Heart left ventricle (tissue), 13 donors: ENCODE measurements at regions not wholly inside any gene's neighbourhood (a gene's known extent, or its start where the extent isn't known, plus 50 kb on each side); places are given as distances from the start of the nearest gene placed in this dataset.

ENCODE experiments used
- POLR2A ChIP-seq, 2 donors: fragments of 450-650 bp; IDR thresholded peaks; one replicate each; pipeline ENCODE4 v1.6.1; 2017; ENCODE audit warnings: antibody characterized with exemption in 2 of 2, mild to moderate bottlenecking in 2 of 2, moderate library complexity in 2 of 2
- TF ChIP-seq, protein P1 (sequence below), 12 donors: fragments of 200-600 bp; sonication (generic) in 4 of 12; IDR thresholded peaks; one replicate each; pipeline versions ENCODE4 v1.5.0 to v1.8.0; 2018 to 2022; ENCODE audit warnings: antibody characterized with exemption in 12 of 12, mild to moderate bottlenecking in 5 of 12
- donor health status: ischemic (EF 13 %, LVEDD 7.1; RV severe dilation, severe dysfunction).
- donor health status: DM: no; HTN: yes; CAD: no.
- donor health status: DM: no; HTN: no; CAD: no.
- donor health status: ischemic (EF 25% LVEDD 6.9; RV normal size, moderate dysfunction).
- donor health status: ischemic (EF 25% LVEDD 5.7; RV mildly dilated, moderate dysfunction).
- donor health status: ischemic (EF 35%, LVEDD 5.7; RV mildly dilated, moderate dysfunction).
- donor health status: nonischemic (EF 11% LVEDD 7.7; RV severe dilation, severe dysfunction).
- donor health status: DM: yes; HTN: yes; CAD: no.
- donor health status: PGD.
- donor health status: ischemic (EF 29% LVEDD 5.4; RV normal size, mild dysfunction).
- donor health status: nonischemic (EF 23%, LVEDD 6.1; RV moderate dilation, normal function).

DNA sequence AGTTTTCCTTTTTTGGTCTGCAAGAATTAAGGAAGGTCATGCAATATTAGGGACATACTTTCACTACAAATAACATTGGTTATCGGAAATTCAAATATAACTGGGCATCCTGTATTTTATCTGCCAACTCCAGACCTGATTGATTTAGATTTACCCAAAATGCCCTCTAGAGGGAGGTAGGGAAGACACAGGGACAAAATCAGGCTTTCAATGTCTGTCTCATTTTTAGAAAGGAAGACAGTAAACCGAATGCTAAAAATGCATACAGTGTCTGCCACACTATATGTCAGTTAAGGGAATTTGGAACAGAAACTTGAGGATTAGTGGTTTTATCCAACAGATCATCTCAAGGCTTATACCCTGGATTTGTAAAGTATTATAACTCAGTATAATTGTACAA is 161.7 kb upstream of the SOX9 start:
- TF ChIP-seq, protein P1, sequence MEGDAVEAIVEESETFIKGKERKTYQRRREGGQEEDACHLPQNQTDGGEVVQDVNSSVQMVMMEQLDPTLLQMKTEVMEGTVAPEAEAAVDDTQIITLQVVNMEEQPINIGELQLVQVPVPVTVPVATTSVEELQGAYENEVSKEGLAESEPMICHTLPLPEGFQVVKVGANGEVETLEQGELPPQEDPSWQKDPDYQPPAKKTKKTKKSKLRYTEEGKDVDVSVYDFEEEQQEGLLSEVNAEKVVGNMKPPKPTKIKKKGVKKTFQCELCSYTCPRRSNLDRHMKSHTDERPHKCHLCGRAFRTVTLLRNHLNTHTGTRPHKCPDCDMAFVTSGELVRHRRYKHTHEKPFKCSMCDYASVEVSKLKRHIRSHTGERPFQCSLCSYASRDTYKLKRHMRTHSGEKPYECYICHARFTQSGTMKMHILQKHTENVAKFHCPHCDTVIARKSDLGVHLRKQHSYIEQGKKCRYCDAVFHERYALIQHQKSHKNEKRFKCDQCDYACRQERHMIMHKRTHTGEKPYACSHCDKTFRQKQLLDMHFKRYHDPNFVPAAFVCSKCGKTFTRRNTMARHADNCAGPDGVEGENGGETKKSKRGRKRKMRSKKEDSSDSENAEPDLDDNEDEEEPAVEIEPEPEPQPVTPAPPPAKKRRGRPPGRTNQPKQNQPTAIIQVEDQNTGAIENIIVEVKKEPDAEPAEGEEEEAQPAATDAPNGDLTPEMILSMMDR (IDR thresholded peaks at IDR 0.05): peak in 11 of 12 donors; percentile 12 to 50 (median 25)
- TF ChIP-seq POLR2A (IDR thresholded peaks at IDR 0.05): no peak
